NB4 (cell line): ENCODE measurements at regions not wholly inside any gene's neighbourhood (a gene's known extent, or its start where the extent isn't known, plus 50 kb on each side); places are given as distances from the start of the nearest gene placed in this dataset.

Source experiments
- DNase-seq: peaks from one replicate; pipeline ENCODE4 v3.0.0; 2010; ENCODE audit warnings: low read depth
- H3K4me3 ChIP-seq: one replicate; pipeline ENCODE4 v1.5.1; 2011; ENCODE audit warnings: mild to moderate bottlenecking, low read depth, low read length, moderate library complexity
- CTCF ChIP-seq: IDR thresholded peaks from one replicate; pipeline ENCODE4 v1.5.1; 2012; ENCODE audit warnings: low read depth, low read length
- MYC ChIP-seq: IDR thresholded peaks from 2 replicates; pipeline ENCODE4 v1.6.1; 2011; ENCODE audit warnings: low read depth, low read length
- POLR2A ChIP-seq: IDR thresholded peaks from 2 replicates; pipeline ENCODE4 v1.6.1; 2011; ENCODE audit warnings: mild to moderate bottlenecking; ENCODE audit not compliant: insufficient read length; ENCODE audit errors: extremely low read depth
- TF ChIP-seq, protein P1 (sequence below): IDR thresholded peaks from 2 replicates; pipeline ENCODE4 v1.6.1; 2011; ENCODE audit warnings: low read depth, low read length

DNA sequence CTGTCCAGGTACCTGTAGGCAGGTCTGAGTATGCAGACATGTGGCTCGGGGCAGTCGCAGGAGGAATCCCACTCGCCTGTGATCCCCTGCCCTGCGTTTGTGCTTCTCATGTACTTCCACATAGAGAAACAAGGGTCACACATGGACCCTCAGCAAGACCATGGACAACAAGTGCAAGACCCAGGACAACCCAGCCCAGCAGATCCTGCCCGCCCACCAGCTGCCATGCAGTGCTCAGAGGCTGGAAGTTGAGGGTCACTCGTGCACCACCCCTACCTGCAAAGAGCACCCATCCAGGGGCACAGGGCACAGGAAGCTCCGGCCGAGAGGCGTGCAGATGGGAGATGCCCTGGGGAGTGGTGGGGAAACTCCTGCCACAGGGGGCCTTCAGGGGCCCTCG lies 67.5 kb upstream of the C14orf180 start:
- H3K4me3 ChIP-seq, result no peak overlapping the region
- TF ChIP-seq MYC, result no peak
- no peak for TF ChIP-seq POLR2A
- TF ChIP-seq, protein P1, sequence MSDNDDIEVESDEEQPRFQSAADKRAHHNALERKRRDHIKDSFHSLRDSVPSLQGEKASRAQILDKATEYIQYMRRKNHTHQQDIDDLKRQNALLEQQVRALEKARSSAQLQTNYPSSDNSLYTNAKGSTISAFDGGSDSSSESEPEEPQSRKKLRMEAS, result no peak
- TF ChIP-seq CTCF, result no peak

DNA sequence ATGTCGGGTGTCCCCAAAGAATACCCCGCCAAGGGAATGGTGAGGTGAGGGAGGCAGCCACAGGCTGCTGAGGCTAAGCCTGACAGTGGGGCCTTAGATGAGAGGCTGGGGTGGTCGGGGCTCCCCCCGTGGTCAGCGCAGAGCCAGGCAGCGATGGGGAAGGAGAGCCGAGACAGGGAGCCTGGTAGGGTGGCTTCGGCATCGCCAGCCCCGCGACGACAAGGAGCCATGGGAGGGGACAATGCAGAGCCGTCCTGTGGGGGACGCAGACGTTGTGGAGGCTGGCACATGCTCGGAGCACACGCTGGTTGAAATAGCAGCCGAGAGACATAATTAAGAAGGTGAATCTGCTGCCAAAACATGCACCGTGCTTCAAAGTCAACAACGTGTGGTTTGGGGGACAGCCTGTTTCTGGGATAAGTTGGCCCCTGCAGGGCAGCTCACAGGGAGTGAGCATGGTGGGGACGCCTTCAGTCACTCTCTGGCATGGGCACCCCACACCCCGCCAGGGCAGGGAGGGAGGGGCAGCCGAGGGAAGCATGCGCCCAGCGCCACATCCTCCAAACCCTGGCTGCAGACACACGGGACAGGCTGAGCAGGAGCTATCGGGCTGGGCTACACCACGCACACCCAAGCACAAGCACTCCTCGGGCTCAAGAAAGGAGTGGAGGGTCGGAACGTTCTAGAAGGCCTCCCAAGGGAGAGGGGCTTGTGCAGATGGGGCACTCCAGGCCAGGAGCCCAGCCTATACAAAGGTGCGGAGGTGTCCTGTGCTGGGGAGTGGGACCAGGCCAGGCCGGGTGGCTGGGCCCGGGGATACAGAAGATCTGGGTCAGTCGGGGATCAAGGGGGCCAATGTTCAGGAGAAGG lies 66.6 kb upstream of the C14orf180 start:
- DNase-seq, result no peak
- no peak for TF ChIP-seq MYC
- TF ChIP-seq CTCF, result no peak
- TF ChIP-seq, protein P1, result no peak
- no peak for TF ChIP-seq POLR2A
- H3K4me3 ChIP-seq, result no peak overlapping the region

More for the DNA sequence above, 67.5 kb upstream of the C14orf180 start:
- no peak for DNase-seq

- TF ChIP-seq MYC (no peak), CTCF (no peak), POLR2A (no peak)
- TF ChIP-seq, protein P1, result no peak
- H3K4me3 ChIP-seq, result no peak overlapping the region
- no peak for DNase-seq
Observed at GRCh38 chr14:104513641-104514046, 65.9 kb upstream of the C14orf180 start.

- no peak for DNase-seq
- TF ChIP-seq, protein P1, result no peak
- TF ChIP-seq MYC (no peak), CTCF (no peak), POLR2A (no peak)
- H3K4me3 ChIP-seq, result no peak overlapping the region
Observed at GRCh38 chr14:104514156-104514848, 65.3 kb upstream of the C14orf180 start.

GRCh38 chr14:104515059-104515810 lies 64.3 kb upstream of the C14orf180 start:
- no peak for DNase-seq
- no peak overlapping the region for H3K4me3 ChIP-seq
- TF ChIP-seq CTCF, result no peak
- TF ChIP-seq, protein P1, result no peak
- no peak for TF ChIP-seq POLR2A
- TF ChIP-seq MYC, result no peak
